ENCODE measurements at regions not wholly inside any gene's neighbourhood (a gene's known extent, or its start where the extent isn't known, plus 50 kb on each side); places are given as distances from the start of the nearest gene placed in this dataset.

DNA sequence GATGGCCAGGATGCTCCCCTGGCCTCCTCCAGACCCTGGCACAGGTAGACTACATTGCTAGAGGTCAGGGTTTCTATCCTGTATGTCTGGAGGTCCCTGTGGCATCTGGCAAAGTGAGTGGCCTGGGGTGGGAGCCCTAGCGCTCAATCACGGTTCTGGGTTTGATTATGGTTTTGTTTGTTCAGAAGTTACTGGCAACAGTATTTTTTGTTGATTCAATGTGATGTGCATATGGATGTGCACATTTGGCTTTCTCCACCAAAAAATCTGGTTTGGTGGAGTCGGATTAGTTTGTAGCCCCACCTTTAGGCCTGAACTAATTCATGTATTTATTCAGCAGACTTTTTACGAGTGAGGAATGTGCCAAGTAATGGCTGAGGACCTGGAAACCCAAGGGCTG, 109.7 kb downstream of the VEGFA start:
- H3K27me3 ChIP-seq: no peaks in the 10 kb centered on the region
- H3K9ac ChIP-seq: peak overlapping the region in 7 of 11 experiments; percentile 1 to 60 (median 39); a peak in 10 of 22 replicates
- H3K4me2 ChIP-seq: peak overlapping the region in 9 of 11 experiments; percentile 24 to 79 (median 71); a peak in 17 of 22 replicates
- no peaks in the 10 kb centered on the region for H3K36me3 ChIP-seq
- TF ChIP-seq Cebpa-rat (IDR thresholded peaks at IDR 0.05): no peak
- peaks cover 19 to 67% (median 50%) of the 10 kb centered on the region in 10 experiments for H3K4me1 ChIP-seq
- H3K4me3 ChIP-seq: no peak overlapping the region; a peak in 1 of 20 replicates
- H3K9me3 ChIP-seq (replicated peaks in 1 of 11): no peaks in the 10 kb centered on the region
- H3K27ac ChIP-seq: peak overlapping the region in 6 of 11 experiments; percentile 12 to 64 (median 52); a peak in 13 of 22 replicates
- H4K20me1 ChIP-seq: peaks cover 0 to 11% (median 0%) of the 10 kb centered on the region in 11 experiments; a peak in 2 of 22 replicates

DNA sequence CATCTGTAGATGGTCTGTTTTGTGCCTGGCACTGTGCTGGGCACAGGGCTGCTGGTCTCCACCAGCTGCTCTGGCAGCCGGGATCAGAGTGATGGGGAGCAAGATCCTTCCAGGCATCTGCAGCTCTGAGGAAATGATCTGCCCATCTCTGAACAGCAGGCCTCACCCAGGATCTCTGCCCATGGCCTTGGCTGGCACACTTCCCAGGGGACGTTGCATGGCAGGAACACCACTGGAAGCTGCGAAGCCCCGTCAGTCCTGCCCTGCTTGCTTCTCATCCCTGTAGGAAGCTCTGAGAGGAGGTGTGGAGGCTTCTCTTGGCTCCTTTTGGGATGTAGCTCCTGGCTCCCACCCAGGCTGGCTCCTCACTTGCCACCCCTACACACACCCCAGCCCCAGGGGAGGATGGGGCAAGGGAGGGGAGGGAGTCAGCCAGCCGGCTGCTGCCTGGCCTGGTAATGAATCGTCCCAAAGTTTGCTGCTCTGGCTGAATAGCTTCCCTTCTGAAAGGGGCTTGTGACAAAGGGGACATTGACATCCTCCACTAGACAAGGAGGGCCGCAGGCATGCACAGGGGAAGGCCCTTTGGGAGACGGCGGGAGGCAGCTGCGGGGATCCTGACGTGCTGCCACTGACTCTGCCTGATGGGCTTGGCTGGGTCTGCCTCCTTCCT, 108.9 kb downstream of the VEGFA start:
- Histone ChIP-seq H3K9me3 (replicated peaks in 1 of 11) (no peaks in the 10 kb centered on the region), H3K4me2 (peak overlapping the region; percentile 15 to 79 (median 71); a peak in 20 of 22 replicates), H4K20me1 (peaks cover 0 to 4% (median 0%) of the 10 kb centered on the region in 11 experiments; a peak in 2 of 22 replicates), H3K4me3 (no peak overlapping the region), H3K36me3 (no peaks in the 10 kb centered on the region), H3K27me3 (no peaks in the 10 kb centered on the region), H3K27ac (peak overlapping the region in 6 of 11 experiments; percentile 12 to 64 (median 52); a peak in 12 of 22 replicates), H3K4me1 (peaks cover 11 to 60% (median 42%) of the 10 kb centered on the region in 10 experiments), H3K9ac (peak overlapping the region in 8 of 11 experiments; percentile 1 to 60 (median 38); a peak in 13 of 22 replicates)
- no peak for TF ChIP-seq Cebpa-rat (IDR thresholded peaks at IDR 0.05)

DNA sequence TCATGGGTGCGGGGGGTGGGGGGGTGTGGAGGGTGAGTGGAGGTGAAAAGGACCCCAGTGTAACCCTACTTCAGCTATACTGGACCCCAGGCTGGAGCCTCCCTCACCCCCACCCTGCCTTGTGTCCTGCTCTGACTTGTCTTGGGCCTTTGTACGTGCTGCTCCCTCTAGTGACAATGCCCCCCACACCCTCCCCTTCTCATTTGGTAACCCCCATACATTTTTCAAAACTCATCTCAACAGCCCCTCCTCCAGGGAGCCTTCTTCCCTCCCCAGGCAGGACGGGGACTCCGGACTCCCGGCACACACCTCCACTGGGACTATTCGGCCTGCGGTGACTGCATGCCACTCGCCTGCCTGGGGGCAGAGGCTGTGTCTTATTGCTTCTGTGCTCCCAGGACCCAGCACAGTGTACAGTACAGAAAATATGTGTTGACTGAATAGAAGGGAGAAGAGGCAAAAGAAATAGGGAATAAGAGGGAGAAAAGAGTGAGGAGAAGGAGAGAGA, 108.2 kb downstream of the VEGFA start:
- Histone ChIP-seq H3K9me3 (replicated peaks in 1 of 11) (no peaks in the 10 kb centered on the region), H3K9ac (no peak overlapping the region), H3K4me2 (peak overlapping the region in 8 of 11 experiments; percentile 45 to 79 (median 72); a peak in 10 of 22 replicates), H4K20me1 (no peaks in the 10 kb centered on the region), H3K27me3 (no peaks in the 10 kb centered on the region), H3K4me1 (peaks cover 5 to 52% (median 35%) of the 10 kb centered on the region in 10 experiments; a peak in 17 of 20 replicates), H3K36me3 (no peaks in the 10 kb centered on the region), H3K4me3 (no peak overlapping the region), H3K27ac (peak overlapping the region in 2 of 11 experiments; percentile 11 to 63; a peak in 1 of 22 replicates)
- TF ChIP-seq Cebpa-rat (IDR thresholded peaks at IDR 0.05): no peak

DNA sequence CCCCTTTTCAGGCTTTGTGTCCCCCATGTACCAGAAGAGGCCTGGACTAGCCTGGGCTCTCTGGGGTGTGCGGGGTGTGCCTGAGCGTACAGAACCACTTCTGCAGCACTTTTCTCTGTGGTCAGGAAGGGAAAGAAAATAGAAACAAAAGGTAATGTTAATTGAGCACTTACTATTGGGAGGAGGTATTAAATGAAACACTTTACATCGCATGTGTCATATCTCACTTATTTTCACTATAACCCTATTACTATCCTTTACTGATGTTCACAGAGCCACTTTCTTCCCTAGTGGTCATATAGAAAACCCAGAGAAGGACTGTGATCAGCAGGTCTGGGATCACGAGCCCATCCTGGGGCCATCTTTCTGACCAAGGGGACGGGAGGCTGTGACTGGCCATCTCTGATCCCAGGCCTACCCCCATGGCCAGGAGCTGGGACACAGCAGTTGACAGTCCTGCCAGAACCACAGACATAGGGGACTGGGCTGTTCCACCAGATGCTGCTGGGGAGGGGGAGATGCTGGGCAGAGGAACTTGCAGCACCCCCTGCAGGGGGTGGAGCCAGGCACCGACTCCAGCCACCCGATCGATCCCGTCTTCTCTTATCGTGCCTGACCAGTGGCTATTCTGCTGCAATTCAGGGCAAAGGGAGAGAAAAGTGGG, 107.6 kb downstream of the VEGFA start:
- Histone ChIP-seq H3K4me2 (no peak overlapping the region), H3K9ac (no peak overlapping the region), H3K4me3 (no peak overlapping the region), H3K27me3 (no peaks in the 10 kb centered on the region), H3K9me3 (replicated peaks in 1 of 11) (no peaks in the 10 kb centered on the region), H3K27ac (no peak overlapping the region), H3K4me1 (peaks cover 5 to 51% (median 35%) of the 10 kb centered on the region in 10 experiments; a peak in 17 of 20 replicates), H4K20me1 (no peaks in the 10 kb centered on the region), H3K36me3 (no peaks in the 10 kb centered on the region)
- no peak for TF ChIP-seq Cebpa-rat (IDR thresholded peaks at IDR 0.05)

DNA sequence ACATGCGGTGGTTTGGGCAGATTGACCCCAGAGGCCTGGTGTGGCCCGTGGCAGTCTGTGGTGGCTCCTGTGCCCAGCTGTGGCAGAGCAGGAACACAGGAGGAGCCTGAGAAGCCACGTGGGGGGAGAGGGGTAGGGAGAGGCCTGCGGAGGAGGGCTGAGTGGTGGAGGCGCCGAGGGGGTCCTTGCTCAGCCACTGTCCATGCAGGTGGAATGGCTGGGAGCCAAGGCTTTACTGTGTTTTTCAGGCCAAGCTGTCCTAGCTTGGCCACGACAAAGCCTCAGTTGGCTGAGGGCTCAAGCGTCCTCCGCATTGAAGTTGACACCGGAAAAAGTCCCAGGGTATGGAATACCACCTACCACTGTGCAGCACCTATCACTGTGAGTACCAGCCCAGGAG, 107.0 kb downstream of the VEGFA start:
- H3K27me3 ChIP-seq: no peaks in the 10 kb centered on the region
- H3K9ac ChIP-seq: no peak overlapping the region
- no peak overlapping the region for H3K27ac ChIP-seq
- H3K36me3 ChIP-seq: no peaks in the 10 kb centered on the region
- no peak for TF ChIP-seq Cebpa-rat (IDR thresholded peaks at IDR 0.05)
- no peaks in the 10 kb centered on the region for H4K20me1 ChIP-seq
- no peaks in the 10 kb centered on the region for H3K9me3 ChIP-seq (replicated peaks in 1 of 11)
- H3K4me3 ChIP-seq: no peak overlapping the region
- H3K4me1 ChIP-seq: peaks cover 5 to 48% (median 34%) of the 10 kb centered on the region in 10 experiments; a peak in 17 of 20 replicates
- peak overlapping the region in 6 of 11 experiments; percentile 16 to 43 (median 25); a peak in 8 of 22 replicates for H3K4me2 ChIP-seq

DNA sequence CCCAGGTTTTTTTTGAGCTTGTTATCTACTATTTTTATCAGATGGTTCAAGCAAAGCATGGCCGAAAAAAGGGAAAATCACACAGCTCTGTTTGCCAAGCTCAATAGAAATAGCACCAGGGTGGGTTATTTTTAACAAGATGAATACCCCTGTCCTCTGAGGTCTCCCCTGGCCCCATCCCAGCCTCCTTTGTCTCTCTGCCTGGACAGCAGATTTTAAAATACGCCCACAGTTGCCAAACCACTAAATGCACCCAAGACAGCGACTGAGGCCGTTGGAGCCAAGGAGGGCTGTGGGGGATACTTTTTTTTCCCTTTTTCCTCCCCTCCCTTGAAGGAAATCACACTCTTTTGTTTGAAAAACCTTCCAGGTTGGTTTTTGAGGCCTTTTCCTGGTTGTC, 106.6 kb downstream of the VEGFA start:
- no peaks in the 10 kb centered on the region for H3K36me3 ChIP-seq
- H3K27me3 ChIP-seq: no peaks in the 10 kb centered on the region
- H3K27ac ChIP-seq: no peak overlapping the region
- no peak for TF ChIP-seq Cebpa-rat (IDR thresholded peaks at IDR 0.05)
- H3K4me2 ChIP-seq: peak overlapping the region in 7 of 11 experiments; percentile 16 to 43 (median 25); a peak in 10 of 22 replicates
- H4K20me1 ChIP-seq: no peaks in the 10 kb centered on the region
- no peak overlapping the region for H3K9ac ChIP-seq
- H3K4me3 ChIP-seq: no peak overlapping the region
- no peaks in the 10 kb centered on the region for H3K9me3 ChIP-seq (replicated peaks in 1 of 11)
- H3K4me1 ChIP-seq: peaks cover 5 to 44% (median 29%) of the 10 kb centered on the region in 10 experiments; a peak in 17 of 20 replicates

DNA sequence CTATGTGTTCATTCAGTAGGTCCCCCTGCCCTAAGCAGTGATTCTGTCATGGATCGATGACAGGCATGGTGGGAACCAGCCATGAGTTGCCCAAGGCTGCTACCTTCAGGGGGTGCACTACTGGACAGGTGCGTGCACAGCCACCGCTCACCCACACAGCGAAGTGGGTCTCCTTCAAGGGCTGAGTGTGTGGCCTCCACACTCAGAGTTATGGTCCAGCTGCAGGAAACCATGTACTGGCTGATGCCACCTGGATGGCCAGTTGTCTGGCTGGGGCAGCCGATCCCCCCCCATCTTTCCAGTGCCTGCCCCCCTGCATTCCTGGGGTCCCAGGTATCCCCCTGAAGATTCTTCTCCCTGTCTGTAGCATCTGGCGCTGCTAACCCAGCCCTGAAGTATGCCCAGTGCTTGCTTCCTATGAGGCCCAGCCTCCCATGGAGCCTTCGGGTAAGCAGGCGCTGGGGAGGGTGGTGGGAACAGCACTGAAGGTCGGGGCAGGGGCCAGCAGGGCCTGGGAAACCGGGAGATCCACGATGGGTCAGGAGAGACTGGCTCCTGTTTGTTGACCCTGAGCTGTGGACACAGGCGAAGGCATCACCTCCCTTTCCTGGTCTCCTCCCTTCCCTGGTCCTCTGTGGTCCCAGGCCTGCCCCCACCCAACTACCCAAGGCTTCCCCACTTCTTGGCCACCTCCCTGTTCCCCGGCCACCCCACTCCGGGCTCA, 106.0 kb downstream of the VEGFA start:
- Histone ChIP-seq H3K27me3 (no peaks in the 10 kb centered on the region), H3K27ac (no peak overlapping the region), H4K20me1 (no peaks in the 10 kb centered on the region), H3K4me1 (peaks cover 5 to 38% (median 28%) of the 10 kb centered on the region in 10 experiments; a peak in 17 of 20 replicates), H3K9ac (no peak overlapping the region), H3K4me2 (peak overlapping the region in 6 of 11 experiments; percentile 16 to 43 (median 24); a peak in 7 of 22 replicates), H3K36me3 (no peaks in the 10 kb centered on the region), H3K9me3 (replicated peaks in 1 of 11) (no peaks in the 10 kb centered on the region), H3K4me3 (no peak overlapping the region)
- no peak for TF ChIP-seq Cebpa-rat (IDR thresholded peaks at IDR 0.05)

DNA sequence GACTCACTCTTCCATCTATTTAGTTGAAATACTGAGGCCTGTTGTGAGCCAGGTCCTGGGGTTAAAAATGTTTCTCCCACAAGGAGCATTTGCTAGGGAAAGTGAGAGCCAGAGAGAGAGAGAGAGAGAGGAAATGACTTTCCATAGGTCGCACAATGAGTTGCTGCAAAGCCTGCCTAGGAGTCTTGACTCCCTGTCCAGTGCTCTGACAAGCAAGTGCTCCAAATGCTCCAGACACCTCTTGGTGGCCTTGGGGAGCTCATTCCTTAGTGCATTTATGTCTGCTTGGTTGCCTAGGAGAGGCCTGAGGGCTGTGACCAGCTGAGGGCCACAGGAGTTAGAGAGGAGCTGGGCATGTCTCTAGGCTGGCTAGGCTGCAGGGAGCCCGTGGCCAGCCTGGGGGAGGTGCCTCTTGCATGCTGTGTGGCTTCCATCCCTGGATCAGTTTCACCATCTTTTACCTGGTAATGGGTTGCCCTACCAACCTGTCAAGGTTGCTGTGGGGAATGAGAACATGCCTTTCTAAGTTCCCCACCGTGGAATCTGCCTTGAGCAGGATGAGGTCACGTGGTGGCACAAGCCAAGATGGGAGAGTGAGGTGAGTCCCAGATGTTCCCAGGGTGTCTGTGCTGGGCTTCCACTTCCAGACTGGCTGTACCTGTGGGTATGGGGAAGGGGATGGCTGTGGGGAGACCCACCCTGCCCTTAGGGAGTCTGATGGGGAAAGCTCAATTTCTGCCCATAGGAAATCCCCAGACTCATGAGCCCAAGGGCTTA, 105.0 kb downstream of the VEGFA start:
- TF ChIP-seq Cebpa-rat (IDR thresholded peaks at IDR 0.05): no peak
- H3K4me1 ChIP-seq: peaks cover 7 to 37% (median 30%) of the 10 kb centered on the region in 10 experiments

More for the DNA sequence above, 105.0 kb downstream of the VEGFA start:
- Histone ChIP-seq H3K4me3 (no peak overlapping the region), H3K4me2 (no peak overlapping the region), H3K27ac (no peak overlapping the region), H3K27me3 (no peaks in the 10 kb centered on the region), H4K20me1 (no peaks in the 10 kb centered on the region), H3K9me3 (replicated peaks in 1 of 11) (no peaks in the 10 kb centered on the region), H3K36me3 (no peaks in the 10 kb centered on the region), H3K9ac (no peak overlapping the region)

Data from BLaER1 treated with 17β-estradiol and CSF1 and Interleukin-3, amounts not matched to agents 10 nM and 100 nM (cell line).